ENCODE measurements at regions not wholly inside any gene's neighbourhood (a gene's known extent, or its start where the extent isn't known, plus 50 kb on each side); places are given as distances from the start of the nearest gene placed in this dataset.

- peak; percentile 90 for DNase-seq
These were observed 51.7 kb upstream of the OTUD4 start for GRCh38 chr4:145231906-145232700.

- DNase-seq, result peak; percentile 84
These were observed 50.3 kb upstream of the OTUD4 start for GRCh38 chr4:145230726-145231125.

Data from fibroblast of upper back skin (primary cell).